Mucosa of gallbladder (tissue), 1 donor: ENCODE measurements at regions not wholly inside any gene's neighbourhood (a gene's known extent, or its start where the extent isn't known, plus 50 kb on each side); places are given as distances from the start of the nearest gene placed in this dataset.
A peak's percentile ranks its signal among the peaks of the same experiment; 100 is the strongest.
"Not testable (repeated sequence)": the region's sequence is repeated elsewhere in the genome, so short reads cannot be mapped to it uniquely, and the experiment has no call there.

Experiments
- DNase-seq: peaks from one replicate; pipeline ENCODE4 v3.0.0-alpha.2; 2020; ENCODE audit warnings: low spot score
- donor health status: DM: no; HTN: no; CAD: no.

DNA sequence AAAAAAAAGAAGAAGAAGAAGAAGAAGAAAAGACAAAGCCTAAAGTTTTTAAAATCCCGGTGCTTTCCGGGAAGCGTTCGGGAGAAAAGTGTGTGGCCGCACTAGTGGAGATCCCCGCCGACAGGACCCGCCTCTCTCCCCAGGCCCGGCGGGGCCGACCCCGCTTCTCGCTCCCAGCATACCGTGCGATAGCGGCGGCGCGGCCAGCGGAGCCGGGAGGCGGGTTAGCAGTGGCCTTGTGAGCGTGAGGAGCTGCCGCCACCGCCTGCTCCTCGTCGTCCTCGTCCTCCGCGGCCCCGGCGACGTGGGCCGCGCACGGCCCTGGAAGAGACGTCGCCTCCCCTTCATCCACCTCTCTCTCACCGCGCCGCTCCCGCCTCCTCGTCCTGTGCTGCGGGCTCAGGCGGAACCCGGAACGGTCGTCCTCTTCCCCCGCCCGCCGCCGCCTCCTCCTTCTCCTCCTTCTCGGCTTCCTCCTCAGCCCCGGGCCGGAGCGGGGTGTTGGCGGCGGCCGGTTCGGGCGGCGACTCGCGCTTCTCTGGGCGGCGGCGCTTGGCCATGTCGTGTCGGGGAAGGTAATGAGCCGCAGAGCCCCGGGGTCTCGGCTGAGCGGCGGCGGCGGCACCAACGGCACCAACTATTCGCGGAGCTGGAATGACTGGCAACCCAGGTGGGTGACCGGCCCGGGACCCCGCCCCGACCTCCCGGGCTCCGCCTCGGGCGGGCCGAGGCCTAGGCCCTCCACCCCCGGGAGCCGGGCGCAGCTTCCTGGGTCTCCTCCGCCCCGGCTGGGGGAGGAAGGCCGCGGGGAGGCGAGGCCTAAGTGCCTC, 62.6 kb upstream of the CDR2 start:
- DNase-seq, result peak; percentile 68

- not testable (repeated sequence) for DNase-seq
Observed at GRCh38 chr16:22436326-22436822, 62.0 kb upstream of the CDR2 start.

DNA sequence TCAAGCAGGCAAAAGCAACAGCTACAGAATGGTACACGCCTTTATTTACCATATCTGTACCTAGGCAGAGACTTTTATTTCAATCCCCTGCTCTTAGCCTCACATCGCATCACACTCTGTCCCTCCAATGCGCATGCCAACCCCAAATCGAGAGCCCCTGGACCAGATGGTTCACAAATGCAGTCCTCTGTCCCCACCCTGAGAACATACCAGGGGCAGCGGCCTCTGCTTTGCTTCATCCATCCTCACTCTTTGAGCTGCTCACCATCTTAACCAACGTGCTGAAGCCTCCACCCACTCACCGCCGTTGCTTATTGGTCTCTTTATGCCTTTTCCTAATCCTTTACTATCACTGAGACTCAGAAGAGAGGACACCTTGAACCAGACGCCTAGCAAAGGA, 56.9 kb upstream of the CDR2 start:
- DNase-seq, result not testable (repeated sequence)

- no peak for DNase-seq
Observed at GRCh38 chr16:22428654-22429053, 54.2 kb upstream of the CDR2 start.

- no peak for DNase-seq
Observed at GRCh38 chr16:22427556-22427955, 53.1 kb upstream of the CDR2 start.

- no peak for DNase-seq
Observed at GRCh38 chr16:22425847-22426246, 51.4 kb upstream of the CDR2 start.

DNA sequence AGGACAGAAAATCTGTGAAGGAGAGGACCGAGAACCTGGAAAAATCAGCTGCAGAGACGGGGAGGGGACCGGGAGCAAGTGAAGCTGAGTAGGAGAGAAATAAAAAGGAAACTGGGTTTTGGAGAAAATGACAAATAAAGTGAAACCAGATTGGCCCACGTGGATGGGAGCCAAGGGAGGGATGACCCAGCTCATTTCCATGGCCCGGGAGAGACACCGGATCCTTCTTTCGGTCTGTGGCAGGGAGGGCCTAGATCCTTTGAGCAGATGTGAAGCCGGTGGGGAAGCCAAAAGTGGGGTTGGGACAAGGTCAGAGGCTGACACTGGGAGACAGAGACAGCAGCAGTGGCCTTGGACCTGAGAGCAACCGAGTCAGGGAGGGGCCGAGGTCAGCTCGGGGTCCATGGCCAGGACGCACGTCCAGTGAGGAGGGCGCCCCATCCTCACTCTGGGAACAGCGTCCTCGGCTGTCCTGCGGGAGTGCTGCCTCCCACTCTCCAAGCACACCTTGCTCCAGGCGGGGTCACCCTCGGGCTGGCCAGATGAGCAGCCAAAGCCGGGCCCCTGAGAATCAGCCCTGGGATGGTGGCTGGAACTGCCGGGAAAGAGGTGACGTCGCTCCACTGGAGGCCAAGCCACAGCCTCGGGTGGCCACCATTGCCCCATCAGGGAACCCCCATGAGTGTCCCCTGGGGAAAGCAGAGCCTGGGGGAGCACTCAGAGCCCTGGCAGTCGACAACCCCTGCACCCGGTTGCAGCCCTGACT, 50.8 kb upstream of the CDR2 start:
- DNase-seq, result no peak

GRCh38 chr16:22424161-22424937, 49.9 kb upstream of the CDR2 start:
- no peak for DNase-seq
